ENCODE measurements at regions not wholly inside any gene's neighbourhood (a gene's known extent, or its start where the extent isn't known, plus 50 kb on each side); places are given as distances from the start of the nearest gene placed in this dataset.
"Not testable (repeated sequence)": the region's sequence is repeated elsewhere in the genome, so short reads cannot be mapped to it uniquely, and the experiment has no call there.

DNA sequence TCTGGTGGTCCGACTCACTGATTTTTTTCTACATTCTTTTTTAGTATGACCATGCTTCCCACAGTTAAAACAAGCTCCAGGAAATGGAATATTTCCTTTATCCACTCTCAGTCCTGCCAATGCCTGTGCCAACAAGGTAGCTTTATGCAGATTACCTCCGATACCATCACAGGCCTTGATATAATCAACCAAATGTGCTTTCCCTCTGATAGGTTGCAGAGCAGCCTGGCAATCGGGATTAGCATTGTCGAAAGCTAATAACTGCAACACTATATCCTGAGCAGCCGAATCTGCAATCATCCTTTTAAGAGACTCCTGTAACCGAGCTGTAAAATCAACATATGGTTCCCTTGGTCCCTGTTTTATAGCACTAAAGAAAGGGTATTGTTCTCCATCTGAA, 122.3 kb upstream of the IGFBP3 start:
- H3K36me3 Mint-ChIP-seq; H3K27ac Mint-ChIP-seq; POLR2A ChIA-PET; DNase-seq; ATAC-seq (ENCODE audit: low read depth); H3K27me3 Mint-ChIP-seq; H3K9me3 Mint-ChIP-seq; H3K4me1 Mint-ChIP-seq; H3K4me3 Mint-ChIP-seq: not testable (repeated sequence)

DNA sequence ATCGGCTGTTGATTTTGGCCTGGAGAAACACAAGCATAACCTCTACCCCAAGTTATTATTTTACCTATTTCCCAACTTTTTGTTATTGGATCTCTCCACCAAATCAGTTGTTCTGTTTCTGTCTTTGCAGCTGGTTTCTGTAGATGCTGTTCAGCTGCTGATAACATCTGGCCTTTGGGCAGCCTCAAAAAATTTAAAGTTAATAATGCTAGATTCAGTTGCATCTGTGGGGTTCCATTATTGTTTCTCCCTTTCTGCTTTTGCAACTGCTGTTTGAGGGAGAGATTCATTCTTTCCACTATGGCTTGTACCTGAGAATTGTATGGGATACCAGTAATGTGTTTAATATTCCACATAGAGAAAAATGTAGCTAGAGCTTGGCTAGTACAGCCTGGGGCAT, 118.7 kb upstream of the IGFBP3 start:
- DNase-seq; H3K4me1 Mint-ChIP-seq; H3K27ac Mint-ChIP-seq; H3K36me3 Mint-ChIP-seq; POLR2A ChIA-PET; H3K9me3 Mint-ChIP-seq; ATAC-seq (ENCODE audit: low read depth); H3K27me3 Mint-ChIP-seq; H3K4me3 Mint-ChIP-seq: not testable (repeated sequence)

DNA sequence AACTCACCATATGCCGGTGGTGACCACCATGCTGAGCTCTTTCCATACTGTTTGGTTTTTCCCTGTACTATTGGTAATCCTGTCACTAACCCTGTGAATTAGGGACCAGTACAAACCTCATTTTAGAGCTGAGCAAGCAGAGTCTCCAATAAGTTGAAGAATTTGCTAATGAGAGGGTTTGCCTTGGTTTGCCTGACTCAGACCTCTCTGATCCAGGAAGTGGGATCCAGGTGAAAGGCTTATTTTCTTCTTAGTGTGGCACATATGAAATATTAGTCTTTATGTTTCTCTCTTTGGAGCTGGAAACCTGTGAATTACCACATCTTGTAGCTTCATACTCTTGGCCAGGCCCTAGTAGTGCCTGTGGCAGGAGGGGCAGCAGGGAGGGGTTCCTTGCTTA, 114.1 kb upstream of the IGFBP3 start:
- Mint-ChIP-seq H3K9me3 (no peaks in the 10 kb centered on the region), H3K27ac (no peak overlapping the region), H3K4me1 (no peaks in the 10 kb centered on the region), H3K27me3 (no peaks in the 10 kb centered on the region), H3K36me3 (no peaks in the 10 kb centered on the region), H3K4me3 (no peak overlapping the region)
- ATAC-seq (ENCODE audit: low read depth) (no peak), DNase-seq (no peak)
- POLR2A ChIA-PET, result no interaction called here

GRCh38 chr7:46034056-46034768, 113.1 kb upstream of the IGFBP3 start:
- Mint-ChIP-seq H3K4me1 (no peaks in the 10 kb centered on the region), H3K27me3 (no peaks in the 10 kb centered on the region), H3K36me3 (no peaks in the 10 kb centered on the region), H3K9me3 (no peaks in the 10 kb centered on the region), H3K27ac (no peak overlapping the region), H3K4me3 (no peak overlapping the region)
- POLR2A ChIA-PET, result no interaction called here
- no peak for DNase-seq
- ATAC-seq (ENCODE audit: low read depth), result no peak

DNA sequence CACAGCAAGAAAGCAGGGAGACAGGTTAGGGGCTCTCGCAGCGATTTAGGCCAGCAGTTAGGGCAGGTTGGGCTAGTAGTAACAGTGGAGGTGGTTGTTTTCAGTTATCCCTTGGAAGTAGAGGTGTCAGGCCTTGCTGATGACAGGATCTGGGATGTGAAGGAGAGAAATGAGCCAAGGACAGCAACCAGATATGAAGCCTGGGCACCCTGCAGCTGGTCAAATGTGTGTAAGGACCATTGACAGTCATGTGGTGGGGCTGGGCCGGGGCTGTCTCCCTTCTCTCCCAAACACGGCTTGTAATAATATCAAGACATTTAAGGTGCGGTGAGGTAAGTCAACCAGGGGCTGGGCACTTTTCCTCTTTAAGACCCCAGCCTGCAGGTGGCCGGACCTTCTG, 112.5 kb upstream of the IGFBP3 start:
- Mint-ChIP-seq H3K27ac (no peak overlapping the region), H3K9me3 (no peaks in the 10 kb centered on the region), H3K4me1 (no peaks in the 10 kb centered on the region), H3K4me3 (no peak overlapping the region), H3K27me3 (no peaks in the 10 kb centered on the region), H3K36me3 (no peaks in the 10 kb centered on the region)
- ATAC-seq (ENCODE audit: low read depth) (no peak), DNase-seq (no peak)
- POLR2A ChIA-PET, result no interaction called here

- Mint-ChIP-seq H3K4me3 (no peak overlapping the region), H3K9me3 (no peaks in the 10 kb centered on the region), H3K27ac (no peak overlapping the region), H3K4me1 (no peaks in the 10 kb centered on the region), H3K36me3 (no peaks in the 10 kb centered on the region), H3K27me3 (no peaks in the 10 kb centered on the region)
- ATAC-seq (ENCODE audit: low read depth), result no peak
- POLR2A ChIA-PET, result no interaction called here
- DNase-seq, result no peak
These were observed 111.9 kb upstream of the IGFBP3 start for GRCh38 chr7:46032942-46033341.

GRCh38 chr7:46032353-46032752, 111.3 kb upstream of the IGFBP3 start:
- Mint-ChIP-seq H3K9me3 (no peaks in the 10 kb centered on the region), H3K27ac (no peak overlapping the region), H3K36me3 (no peaks in the 10 kb centered on the region), H3K4me3 (no peak overlapping the region), H3K4me1 (no peaks in the 10 kb centered on the region), H3K27me3 (no peaks in the 10 kb centered on the region)
- ATAC-seq (ENCODE audit: low read depth) (no peak), DNase-seq (no peak)
- POLR2A ChIA-PET, result no interaction called here

DNA sequence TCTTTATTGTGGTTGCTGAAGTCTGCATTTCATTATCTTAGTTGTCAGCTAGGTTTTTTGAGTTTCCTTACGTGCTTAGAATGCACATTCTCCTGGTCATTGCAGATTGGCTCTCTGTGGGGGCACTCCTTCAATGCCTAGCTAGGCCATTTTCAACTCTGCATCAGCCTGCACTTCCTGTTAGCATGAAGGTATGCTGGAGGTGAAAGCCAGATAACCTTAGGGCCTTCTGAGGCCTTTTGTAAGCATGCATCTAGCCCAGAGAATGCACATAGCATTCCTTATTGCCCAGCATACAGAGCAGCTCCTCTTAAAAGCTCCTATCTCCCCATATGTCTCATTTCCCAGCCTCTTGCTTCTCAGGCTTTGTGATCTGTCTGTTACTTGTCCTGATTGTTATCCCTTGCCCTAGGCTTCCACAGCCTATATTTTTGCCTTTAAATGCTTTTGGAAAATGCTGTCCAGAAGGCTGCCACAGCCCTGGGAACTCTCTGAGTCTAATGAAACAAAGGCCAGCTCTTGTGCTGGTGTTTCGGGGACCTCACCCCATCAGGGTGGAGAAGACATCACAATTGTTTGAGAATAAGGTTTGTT, 108.1 kb upstream of the IGFBP3 start:
- no peaks in the 10 kb centered on the region for H3K36me3 Mint-ChIP-seq
- no peak overlapping the region for H3K4me3 Mint-ChIP-seq
- H3K27ac Mint-ChIP-seq, result no peak overlapping the region
- POLR2A ChIA-PET, result no interaction called here
- H3K4me1 Mint-ChIP-seq, result no peaks in the 10 kb centered on the region
- DNase-seq (no peak), ATAC-seq (ENCODE audit: low read depth) (no peak)
- no peaks in the 10 kb centered on the region for H3K27me3 Mint-ChIP-seq
- no peaks in the 10 kb centered on the region for H3K9me3 Mint-ChIP-seq

DNA sequence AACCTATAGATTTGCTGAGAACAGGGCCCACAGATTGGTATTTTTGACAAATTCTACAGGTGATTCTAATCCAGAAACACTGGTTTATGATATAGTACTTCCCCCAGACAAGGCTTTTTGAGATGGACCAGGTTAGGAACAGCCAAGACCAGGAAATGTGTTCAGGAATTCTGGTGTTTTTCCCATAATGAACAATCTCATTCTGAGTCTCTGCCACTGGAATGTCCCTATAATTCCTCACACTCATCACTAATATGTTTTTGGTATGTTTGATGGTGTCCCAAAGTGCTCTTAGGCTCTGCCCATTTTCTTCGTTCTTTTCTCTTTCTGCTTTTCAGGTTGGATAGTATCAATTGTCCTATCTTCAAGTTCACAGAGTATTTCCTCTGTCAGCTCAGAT, 107.2 kb upstream of the IGFBP3 start:
- H3K27ac Mint-ChIP-seq, result no peak overlapping the region
- no peaks in the 10 kb centered on the region for H3K4me1 Mint-ChIP-seq
- POLR2A ChIA-PET, result no interaction called here
- no peak for ATAC-seq (ENCODE audit: low read depth)
- H3K9me3 Mint-ChIP-seq, result no peaks in the 10 kb centered on the region
- H3K36me3 Mint-ChIP-seq, result no peaks in the 10 kb centered on the region
- DNase-seq, result no peak
- no peaks in the 10 kb centered on the region for H3K27me3 Mint-ChIP-seq
- H3K4me3 Mint-ChIP-seq, result no peak overlapping the region

- H3K36me3 Mint-ChIP-seq, result no peaks in the 10 kb centered on the region
- no peaks in the 10 kb centered on the region for H3K4me1 Mint-ChIP-seq
- DNase-seq (no peak), ATAC-seq (ENCODE audit: low read depth) (no peak)
- no peak overlapping the region for H3K4me3 Mint-ChIP-seq
- no peaks in the 10 kb centered on the region for H3K9me3 Mint-ChIP-seq
- H3K27ac Mint-ChIP-seq, result no peak overlapping the region
- H3K27me3 Mint-ChIP-seq, result no peaks in the 10 kb centered on the region
- POLR2A ChIA-PET, result no interaction called here
These were observed 105.7 kb upstream of the IGFBP3 start for GRCh38 chr7:46026741-46027140.

DNA sequence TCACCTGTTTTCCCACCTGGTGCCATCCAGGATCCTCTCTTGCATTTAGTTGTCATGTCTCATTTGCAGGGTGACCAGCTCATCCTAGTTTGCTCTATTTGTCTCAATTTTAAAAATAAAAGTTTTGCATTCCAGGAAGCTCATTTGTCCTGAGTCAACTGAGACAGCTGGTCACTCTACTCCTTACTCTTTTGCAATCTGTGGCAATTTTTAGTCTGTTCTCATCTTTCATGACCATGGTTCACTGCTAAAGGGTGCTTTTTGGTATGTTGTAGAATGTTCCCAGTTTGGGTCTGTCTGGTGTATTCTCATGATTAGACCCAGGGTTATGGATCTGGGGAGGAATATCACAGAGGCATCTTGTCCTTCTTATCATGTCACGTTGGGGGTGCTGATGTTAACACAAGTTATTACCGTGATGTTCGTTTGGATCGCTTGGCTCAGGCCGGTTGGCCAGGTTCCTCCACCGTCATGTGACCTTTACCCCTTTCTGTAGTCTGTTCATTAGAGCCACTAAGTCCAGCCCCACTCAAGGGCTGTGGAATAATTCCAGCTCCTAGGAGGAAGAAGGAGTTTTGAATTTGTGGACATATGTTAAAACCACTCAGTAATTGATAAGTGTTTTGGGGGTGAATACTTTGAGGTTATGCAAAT, 103.3 kb upstream of the IGFBP3 start:
- POLR2A ChIA-PET, result no interaction called here
- DNase-seq, result no peak
- no peaks in the 10 kb centered on the region for H3K9me3 Mint-ChIP-seq
- no peaks in the 10 kb centered on the region for H3K4me1 Mint-ChIP-seq
- ATAC-seq (ENCODE audit: low read depth), result no peak
- no peak overlapping the region for H3K27ac Mint-ChIP-seq
- no peaks in the 10 kb centered on the region for H3K36me3 Mint-ChIP-seq
- H3K27me3 Mint-ChIP-seq, result no peaks in the 10 kb centered on the region
- H3K4me3 Mint-ChIP-seq, result no peak overlapping the region

DNA sequence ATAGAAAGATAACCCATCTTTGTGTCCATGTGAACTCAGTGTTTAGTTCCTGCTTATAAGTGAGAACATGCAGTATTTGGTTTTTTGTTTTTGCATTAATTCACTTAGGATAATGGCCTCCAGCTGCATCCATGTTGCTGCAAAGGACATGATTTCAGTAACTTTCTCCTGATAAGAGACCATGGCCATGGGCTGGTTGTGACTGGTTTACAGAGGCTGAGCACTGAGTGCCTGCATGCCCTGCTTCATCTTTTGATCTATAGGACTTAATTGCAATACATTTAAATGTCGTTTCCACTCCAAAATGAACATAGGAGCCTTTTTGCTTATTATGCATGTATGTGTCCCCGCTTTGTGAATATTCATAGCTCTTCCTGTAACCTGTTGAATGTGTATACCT, 101.3 kb upstream of the IGFBP3 start:
- Mint-ChIP-seq H3K27ac (no peak overlapping the region), H3K9me3 (no peaks in the 10 kb centered on the region), H3K36me3 (no peaks in the 10 kb centered on the region), H3K27me3 (peaks cover 2% of the 10 kb centered on the region), H3K4me1 (no peaks in the 10 kb centered on the region), H3K4me3 (no peak overlapping the region)
- DNase-seq (no peak), ATAC-seq (ENCODE audit: low read depth) (no peak)
- POLR2A ChIA-PET, result no interaction called here

GRCh38 chr7:46015107-46015868, 94.2 kb upstream of the IGFBP3 start:
- Mint-ChIP-seq H3K9me3 (peaks cover 2% of the 10 kb centered on the region), H3K36me3 (no peaks in the 10 kb centered on the region), H3K4me1 (no peaks in the 10 kb centered on the region), H3K4me3 (no peak overlapping the region), H3K27ac (no peak overlapping the region), H3K27me3 (peaks cover 2% of the 10 kb centered on the region)
- POLR2A ChIA-PET, result no interaction called here
- ATAC-seq (ENCODE audit: low read depth) (no peak), DNase-seq (no peak)

DNA sequence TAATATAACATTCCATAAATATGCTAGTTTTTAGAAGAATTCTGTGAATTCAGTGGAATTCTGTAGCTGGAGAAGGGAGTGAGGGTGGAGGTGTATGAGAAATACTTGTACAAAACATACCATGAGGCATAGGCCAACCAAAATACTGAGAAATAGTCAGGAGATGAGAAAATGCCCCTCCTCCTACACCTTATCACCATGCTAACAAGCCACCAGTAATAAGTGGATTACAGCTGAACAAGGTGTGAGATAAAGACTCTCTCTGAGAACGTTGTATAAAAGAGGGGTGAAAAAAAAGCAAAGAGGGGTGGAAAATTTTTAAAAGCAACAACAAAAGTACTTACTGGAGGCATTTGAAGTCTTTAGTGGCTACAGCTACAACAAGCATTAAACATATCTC, 90.4 kb upstream of the IGFBP3 start:
- Mint-ChIP-seq H3K4me3 (no peak overlapping the region), H3K36me3 (no peaks in the 10 kb centered on the region), H3K27me3 (no peaks in the 10 kb centered on the region), H3K9me3 (no peaks in the 10 kb centered on the region), H3K4me1 (no peaks in the 10 kb centered on the region), H3K27ac (no peak overlapping the region)
- DNase-seq, result no peak
- ATAC-seq (ENCODE audit: low read depth), result no peak
- POLR2A ChIA-PET, result no interaction called here
